ENCODE measurements at regions not wholly inside any gene's neighbourhood (a gene's known extent, or its start where the extent isn't known, plus 50 kb on each side); places are given as distances from the start of the nearest gene placed in this dataset.

- TF ChIP-seq EZH2 (IDR thresholded peaks at IDR 0.05; ENCODE audit: borderline replicate concordance, low read depth, low read length, severe bottlenecking) = no peak
- TF ChIP-seq JUN (IDR thresholded peaks at IDR 0.05; ENCODE audit: borderline replicate concordance, insufficient read depth, insufficient read length, low read depth) = no peak
- no peak for TF ChIP-seq FOS (IDR thresholded peaks at IDR 0.05; ENCODE audit: borderline replicate concordance, insufficient read depth, low read length)
- no peak for TF ChIP-seq POLR2AphosphoS5 (IDR thresholded peaks at IDR 0.05; ENCODE audit: insufficient read depth, low read depth, low read length)
- no peak for TF ChIP-seq POLR2A (IDR thresholded peaks at IDR 0.05; ENCODE audit: low read depth, low read length)
- no peak for TF ChIP-seq MYC (IDR thresholded peaks at IDR 0.05; ENCODE audit: low read depth, low read length)
- no peak for TF ChIP-seq CTCF (IDR thresholded peaks at IDR 0.05; ENCODE audit: extremely low read depth in 1 of 2, insufficient read depth in 1 of 2, low read depth in 1 of 2, low read length in 2 of 2)
- TF ChIP-seq MAX (IDR thresholded peaks at IDR 0.05; ENCODE audit: insufficient read depth, insufficient read length) = no peak
- no peak for TF ChIP-seq GATA2 (IDR thresholded peaks at IDR 0.05; ENCODE audit: insufficient read depth, insufficient read length, low read depth, low read length)
- Histone ChIP-seq H3K79me2 (ENCODE audit: control insufficient read depth, insufficient read depth, low read length) (no peaks in the 10 kb centered on the region), H3K9me1 (replicated peaks; ENCODE audit: control insufficient read depth, extremely low read depth, insufficient read depth, low read length) (no peaks in the 10 kb centered on the region), H3K4me3 (replicated peaks in 1 of 3; ENCODE audit: insufficient read depth in 1 of 3, low read depth in 1 of 3, low read length in 3 of 3) (no peak overlapping the region), H3K27me3 (ENCODE audit: control insufficient read depth in 2 of 2, insufficient read depth in 2 of 2, low read length in 2 of 2) (no peaks in the 10 kb centered on the region), H4K20me1 (replicated peaks; ENCODE audit: control insufficient read depth, extremely low read depth, insufficient read depth, low read length) (no peaks in the 10 kb centered on the region), H3K9me3 (replicated peaks; ENCODE audit: control insufficient read depth, insufficient read depth, low read length) (no peaks in the 10 kb centered on the region), H2AFZ (ENCODE audit: low read depth, low read length) (no peak overlapping the region), H3K27ac (ENCODE audit: insufficient read depth, low read depth, low read length) (no peak overlapping the region), H3K4me2 (ENCODE audit: insufficient read depth, low read length) (no peak overlapping the region), H3K4me1 (ENCODE audit: control insufficient read depth, extremely low read depth, insufficient read depth, low read length) (no peaks in the 10 kb centered on the region), H3K9ac (replicated peaks; ENCODE audit: extremely low read depth, insufficient read depth, low read length) (no peak overlapping the region), H3K36me3 (ENCODE audit: control insufficient read depth in 2 of 2, extremely low read depth in 1 of 2, insufficient read depth in 2 of 2, low read length in 2 of 2) (no peaks in the 10 kb centered on the region)
- POLR2A ChIA-PET = no interaction called here
- DNase-seq (ENCODE audit: low read depth, low spot score) (no peak), FAIRE-seq (no peak)
- BruUV-seq (replicated peaks) = no TSS peak
- CTCF ChIA-PET = interaction anchor here (1.5 to 2.0 kb wide), 2 partner anchors 8 to 12 kb away, joined by 4 read pairs; no protein-coding TSS in a partner anchor
- intact Hi-C loops (cut with micrococcal nuclease) = no loop called here
- dilution Hi-C loops (cut with MboI; ENCODE audit: extremely low pct_ligation_motif_present, low sequenced_read_pairs) = no loop called here
These were observed 393.6 kb downstream of the KCNA4 start for GRCh38 chr11:29623144-29623722.
